B cell (primary cell): ENCODE measurements at regions not wholly inside any gene's neighbourhood (a gene's known extent, or its start where the extent isn't known, plus 50 kb on each side); places are given as distances from the start of the nearest gene placed in this dataset.

Source experiments
- ATAC-seq: fragments of 200-7000 bp; cut with Tn5 transposase; one replicate; pipeline ENCODE4 v1.10.0; 2021; ENCODE audit warnings: low read depth, mild to moderate bottlenecking, moderate number of reproducible peaks, moderate library complexity
- CTCF ChIA-PET: fragments of 350-600 bp; sonication (Branson Sonifier 250); formaldehyde crosslinking; loops from one replicate; lab custom pipeline; 2021; ENCODE audit warnings: antibody characterized with exemption, inconsistent platforms; lab: Charles Lee
- POLR2A ChIA-PET: fragments of 350-600 bp; sonication (Branson Sonifier 250); formaldehyde crosslinking; loops from one replicate; lab custom pipeline; 2021; ENCODE audit warnings: antibody characterized with exemption; lab: Charles Lee
- DNase-seq: peaks from one replicate; pipeline ENCODE4 v3.0.0; 2013
- H2AFZ ChIP-seq: 2 replicates; pipeline ENCODE4 v1.6.1; 2012; ENCODE audit warnings: mild to moderate bottlenecking, low read depth, low read length; ENCODE audit not compliant: insufficient read depth, poor library complexity, severe bottlenecking
- H3K27ac ChIP-seq, 2 donors: 1 replicate in 1 of 2; 2 replicates in 1 of 2; pipeline ENCODE4 v1.5.1; 2012 to 2013; ENCODE audit warnings: low read length in 2 of 2, mild to moderate bottlenecking in 2 of 2, moderate library complexity in 1 of 2
- H3K27me3 ChIP-seq, 4 experiments: fragments of 200-600 bp in 1 of 4; sonication (generic) in 1 of 4; replicated peaks in 1 of 4; 1 replicate in 2 of 4; 2 replicates in 2 of 4; pipeline versions ENCODE4 v1.6.1 to v1.7.0; 2013 to 2016; ENCODE audit warnings: low read length in 3 of 4, mild to moderate bottlenecking in 2 of 4, mixed read lengths in 1 of 4, moderate library complexity in 1 of 4; ENCODE audit not compliant: insufficient read depth in 4 of 4, control insufficient read depth in 3 of 4; ENCODE audit errors: control extremely low read depth in 1 of 4
- H3K36me3 ChIP-seq, 2 experiments: replicated peaks in 1 of 2; 1 replicate in 1 of 2; 2 replicates in 1 of 2; pipeline versions ENCODE4 v1.6.1 to v1.7.1; 2013; ENCODE audit warnings: low read length in 1 of 2; ENCODE audit not compliant: insufficient read depth in 2 of 2, control insufficient read depth in 1 of 2; ENCODE audit errors: control extremely low read depth in 1 of 2, extremely low read depth in 1 of 2
- H3K4me1 ChIP-seq, 2 donors: fragments of 200-600 bp in 1 of 2; sonication (generic) in 1 of 2; 1 replicate in 1 of 2; 2 replicates in 1 of 2; pipeline versions ENCODE4 v1.5.1 to v1.6.1; 2013 to 2017; ENCODE audit warnings: low read length in 2 of 2; ENCODE audit not compliant: control insufficient read depth in 2 of 2, insufficient read depth in 2 of 2
- H3K4me2 ChIP-seq: replicated peaks from 2 replicates; pipeline ENCODE3; 2012; ENCODE audit warnings: mild to moderate bottlenecking, low read depth, low read length; ENCODE audit not compliant: poor library complexity, severe bottlenecking
- H3K4me3 ChIP-seq, 5 experiments: fragments of 200-600 bp in 1 of 5; sonication (generic) in 1 of 5; 1 replicate in 3 of 5; 2 replicates in 2 of 5; pipeline versions ENCODE4 v1.5.1 to v1.7.0; 2011 to 2016; ENCODE audit warnings: low read length in 4 of 5, mild to moderate bottlenecking in 4 of 5, low read depth in 2 of 5, control low read depth in 1 of 5, moderate library complexity in 1 of 5; ENCODE audit not compliant: insufficient read depth in 1 of 5; ENCODE audit errors: control extremely low read depth in 1 of 5, extremely low read depth in 1 of 5
- H3K79me2 ChIP-seq: fragments of 200-600 bp; sonication (generic); one replicate; pipeline ENCODE4 v1.6.0; 2016; ENCODE audit warnings: low read length; ENCODE audit not compliant: control insufficient read depth, insufficient read depth
- H3K9ac ChIP-seq: fragments of 200-600 bp; sonication (generic); 2 replicates; pipeline ENCODE4 v1.6.1; 2017; ENCODE audit warnings: mild to moderate bottlenecking, low read length, moderate library complexity
- H3K9me3 ChIP-seq, 3 donors: one replicate each; pipeline versions ENCODE4 v1.6.1 to v1.7.1; 2013; ENCODE audit warnings: low read length in 2 of 3; ENCODE audit not compliant: control insufficient read depth in 2 of 3, insufficient read depth in 1 of 3; ENCODE audit errors: control extremely low read depth in 1 of 3
- H4K20me1 ChIP-seq: 2 replicates; pipeline ENCODE4 v1.6.0; 2012; ENCODE audit warnings: mild to moderate bottlenecking, low read length; ENCODE audit not compliant: insufficient read depth, control insufficient read depth, poor library complexity, severe bottlenecking
- H3K27ac Mint-ChIP-seq: one replicate; pipeline ENCODE4 v1.8.0; 2021; ENCODE audit warnings: mixed read lengths
- H3K27me3 Mint-ChIP-seq: one replicate; pipeline ENCODE4 v1.8.0; 2021; ENCODE audit warnings: mixed read lengths
- H3K4me1 Mint-ChIP-seq: one replicate; pipeline ENCODE4 v1.8.0; 2021; ENCODE audit warnings: mixed read lengths
- H3K4me3 Mint-ChIP-seq: one replicate; pipeline ENCODE4 v1.8.0; 2021; ENCODE audit warnings: mixed read lengths
- H3K9me3 Mint-ChIP-seq: one replicate; pipeline ENCODE4 v1.8.0; 2022; ENCODE audit warnings: mixed read lengths; ENCODE audit not compliant: insufficient read depth
- CTCF ChIP-seq: fragments of 200-600 bp; IDR thresholded peaks from one replicate; pipeline ENCODE4 v1.8.0; 2022; ENCODE audit warnings: antibody characterized with exemption, mild to moderate bottlenecking
- EZH2 ChIP-seq: IDR thresholded peaks from 2 replicates; pipeline ENCODE4 v1.6.1; 2012; ENCODE audit warnings: borderline replicate concordance, low read depth, mild to moderate bottlenecking, moderate library complexity, low read length; ENCODE audit not compliant: insufficient read depth, poor library complexity, severe bottlenecking
- WGBS: methylation state at CpG from one replicate; pipeline ENCODE4 v1.1.5; 2013; ENCODE audit warnings: missing lambda C conversion rate; ENCODE audit not compliant: insufficient coverage; 5-methylcytosine and 5-hydroxymethylcytosine counted together
- intact Hi-C: fragments of 100-400 bp; cut with micrococcal nuclease; formaldehyde crosslinking; loops from one replicate; pipeline ENCODE4 v1.10.0; 2022

DNA sequence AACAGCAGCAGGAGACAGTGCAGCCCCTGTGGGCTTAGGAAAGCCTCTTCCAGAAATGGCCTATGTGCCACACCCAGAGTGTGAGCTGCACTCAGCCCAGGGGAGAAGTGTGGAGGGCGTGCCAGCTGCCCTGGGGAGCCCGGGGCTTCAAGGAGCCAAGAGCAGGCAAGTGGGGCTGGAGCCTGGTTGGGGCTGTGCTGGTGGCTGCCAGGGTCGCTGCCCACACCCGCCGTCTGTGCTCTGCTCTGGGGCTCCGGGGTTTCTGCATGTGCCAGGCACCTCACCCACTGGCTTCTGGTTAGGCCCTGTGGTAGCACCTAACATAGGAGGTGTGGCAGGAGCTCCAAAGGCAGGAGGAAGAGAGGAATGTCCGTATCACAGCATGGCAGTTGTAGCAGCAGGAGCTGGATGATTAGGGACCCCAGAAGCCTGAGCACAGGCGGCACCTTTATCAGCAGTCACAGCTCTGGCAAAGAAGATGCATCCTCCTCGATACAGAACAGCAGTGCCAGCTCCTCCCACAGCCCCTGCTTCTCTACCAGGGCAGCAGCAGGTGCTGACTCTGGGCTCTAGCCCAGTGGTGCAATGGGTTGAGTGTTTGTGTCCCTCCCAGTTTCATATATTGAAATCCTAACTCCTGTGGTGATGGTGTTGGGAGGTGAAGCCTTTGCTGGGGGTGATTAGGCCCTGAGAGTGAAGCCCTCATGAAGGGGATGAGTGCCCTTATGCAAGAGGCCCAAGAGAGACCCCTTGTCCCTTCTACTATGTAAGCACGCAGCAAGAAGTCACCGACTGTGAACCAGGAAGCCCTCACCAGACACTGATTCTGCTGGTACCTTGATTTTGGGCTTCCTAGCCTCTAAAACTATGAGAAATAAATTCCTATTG is 70.0 kb upstream of the KLF13 start:
- ATAC-seq (peak; percentile 26), DNase-seq (no peak)
- H3K9me3 ChIP-seq = peaks cover 0 to 7% (median 0%) of the 10 kb centered on the region in 3 donors
- no peaks in the 10 kb centered on the region for H3K27me3 ChIP-seq
- WGBS = 59% methylated on average over 8 of the region's 11 CpGs
- no peaks in the 10 kb centered on the region for H3K79me2 ChIP-seq
- POLR2A ChIA-PET = interaction anchor here (0.6 to 5.5 kb wide), 3 partner anchors 9 to 43 kb away, joined by 3 to 26 read pairs (median 6); no protein-coding TSS in a partner anchor
- intact Hi-C loops = no loop called here
- peaks cover 43% of the 10 kb centered on the region for H3K4me1 Mint-ChIP-seq
- no peaks in the 10 kb centered on the region for H3K36me3 ChIP-seq
- peak overlapping the region; percentile 40 for H3K4me2 ChIP-seq
- no peaks in the 10 kb centered on the region for H4K20me1 ChIP-seq
- H3K9me3 Mint-ChIP-seq = no peaks in the 10 kb centered on the region
- peak overlapping the region; percentile 8 for H2AFZ ChIP-seq
- H3K9ac ChIP-seq = no peak overlapping the region
- no peak overlapping the region for H3K4me3 ChIP-seq
- H3K27me3 Mint-ChIP-seq = no peaks in the 10 kb centered on the region
- peak overlapping the region; percentile 35 for H3K4me3 Mint-ChIP-seq
- peak overlapping the region; percentile 84 for H3K27ac Mint-ChIP-seq
- CTCF ChIA-PET = interaction anchor here (1.0 kb wide), 2 partner anchors 14 to 179 kb away, joined by 3 read pairs; no protein-coding TSS in a partner anchor
- TF ChIP-seq EZH2 (no peak), CTCF (no peak)
- H3K27ac ChIP-seq = peak overlapping the region; percentile 38 to 51
- peaks cover 37 to 39% of the 10 kb centered on the region in 2 donors for H3K4me1 ChIP-seq

GRCh38 chr15:31257286-31257685 is 69.3 kb upstream of the KLF13 start:
- TF ChIP-seq CTCF = no peak
- no peak for TF ChIP-seq EZH2
- H4K20me1 ChIP-seq = no peaks in the 10 kb centered on the region
- ATAC-seq (no peak), DNase-seq (no peak)
- intact Hi-C loops = no loop called here
- peaks cover 0 to 7% (median 0%) of the 10 kb centered on the region in 3 donors for H3K9me3 ChIP-seq
- Mint-ChIP-seq H3K4me3 (peak overlapping the region; percentile 5), H3K4me1 (peaks cover 49% of the 10 kb centered on the region), H3K9me3 (no peaks in the 10 kb centered on the region), H3K27ac (no peak overlapping the region), H3K27me3 (no peaks in the 10 kb centered on the region)
- ChIA-PET POLR2A (interaction anchor here (5.5 kb wide), 1 partner anchor 8 kb away, joined by 26 read pairs; no protein-coding TSS in a partner anchor), CTCF (interaction anchor here (0.7 to 1.0 kb wide), 3 partner anchors 10 to 178 kb away, joined by 3 to 6 read pairs (median 3); no protein-coding TSS in a partner anchor)
- no peaks in the 10 kb centered on the region for H3K79me2 ChIP-seq
- H2AFZ ChIP-seq = no peak overlapping the region
- no peaks in the 10 kb centered on the region for H3K36me3 ChIP-seq
- no peak overlapping the region for H3K4me3 ChIP-seq
- peaks cover 44 to 46% of the 10 kb centered on the region in 2 donors for H3K4me1 ChIP-seq
- no peaks in the 10 kb centered on the region for H3K27me3 ChIP-seq
- no CpG with 5 or more reads among the region's 1 CpG for WGBS
- no peak overlapping the region for H3K9ac ChIP-seq
- peak overlapping the region in 1 of 2 donors; percentile 7 for H3K27ac ChIP-seq
- H3K4me2 ChIP-seq = no peak overlapping the region
